ENCODE measurements at regions not wholly inside any gene's neighbourhood (a gene's known extent, or its start where the extent isn't known, plus 50 kb on each side); places are given as distances from the start of the nearest gene placed in this dataset.

DNA sequence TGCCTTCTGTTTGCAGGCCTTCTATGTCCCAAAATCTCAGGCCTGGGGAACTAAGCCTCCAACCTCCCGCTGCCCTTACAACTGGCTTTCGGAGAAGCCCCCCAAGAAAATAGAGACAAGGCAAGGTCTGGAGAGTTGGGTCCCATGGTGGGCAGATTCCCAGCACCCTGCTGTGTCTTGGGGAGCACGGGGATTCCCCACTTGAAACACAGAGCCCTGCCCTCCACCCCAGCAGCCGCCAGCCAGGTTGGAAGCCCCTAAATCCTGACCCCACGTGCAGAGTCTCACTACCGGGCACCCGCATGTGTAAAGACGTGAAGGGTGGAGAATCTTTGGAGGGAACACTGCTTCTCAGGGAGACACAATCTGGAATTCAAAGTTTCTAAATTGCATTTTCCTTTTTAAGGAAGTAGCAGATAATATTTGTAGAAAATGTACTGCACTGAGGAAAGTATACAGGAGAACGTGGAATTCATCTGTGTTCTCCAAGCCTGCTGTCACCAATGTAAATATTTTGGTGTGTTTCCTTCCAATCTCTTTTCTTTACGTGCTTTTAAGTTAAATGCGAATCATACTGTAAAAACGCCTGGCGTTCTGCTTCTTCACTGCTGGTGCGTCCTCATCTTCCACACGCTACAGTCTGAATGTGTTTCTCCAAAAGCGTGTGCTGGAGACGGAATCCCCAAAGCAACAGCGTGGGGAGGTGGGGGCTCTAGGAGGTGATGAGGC is 220.9 kb downstream of the BRD1 start:
- Histone ChIP-seq H3K27ac (ENCODE audit: low read length) (no peak overlapping the region), H3K27me3 (ENCODE audit: low read depth, low read length) (no peaks in the 10 kb centered on the region), H3K4me3 (ENCODE audit: low read depth in 1 of 2, low read length in 2 of 2) (no peak overlapping the region), H3K36me3 (ENCODE audit: control insufficient read depth in 1 of 2, insufficient read depth in 2 of 2, low read length in 2 of 2) (no peaks in the 10 kb centered on the region), H3K9me3 (ENCODE audit: control insufficient read depth in 1 of 2, low read length in 2 of 2) (peaks cover 0 to 18% of the 10 kb centered on the region in 2 donors), H3K4me1 (ENCODE audit: control insufficient read depth in 1 of 2, insufficient read depth in 2 of 2, low read length in 2 of 2) (no peaks in the 10 kb centered on the region)

DNA sequence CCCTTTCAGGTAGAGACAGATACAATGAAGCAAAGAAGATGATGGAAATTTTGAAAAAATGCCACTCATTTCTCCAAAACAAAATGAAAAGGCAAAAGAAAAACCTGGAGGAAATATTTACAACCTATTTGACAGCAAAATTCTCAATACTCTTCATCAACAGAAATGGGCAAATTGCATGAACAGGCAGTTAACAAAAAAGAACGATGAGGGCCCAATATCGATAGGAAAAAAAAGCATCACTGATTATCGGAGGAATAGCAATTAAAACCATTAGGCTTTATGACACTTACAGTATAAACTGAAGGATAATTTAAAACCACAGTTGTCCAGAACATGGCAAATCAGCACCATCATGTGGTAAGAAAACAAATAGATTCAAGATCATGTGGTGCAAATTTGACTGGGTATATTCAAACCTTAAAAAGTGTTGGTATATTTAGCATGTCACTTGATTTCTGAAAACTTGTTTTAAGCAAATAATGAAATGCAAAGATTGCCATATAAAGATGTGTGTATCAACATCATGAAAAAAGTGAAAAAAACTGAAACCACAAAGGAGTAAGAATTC is 222.9 kb downstream of the BRD1 start:
- Histone ChIP-seq H3K27ac (ENCODE audit: low read length) (no peak overlapping the region), H3K36me3 (ENCODE audit: control insufficient read depth in 1 of 2, insufficient read depth in 2 of 2, low read length in 2 of 2) (no peaks in the 10 kb centered on the region), H3K9me3 (ENCODE audit: control insufficient read depth in 1 of 2, low read length in 2 of 2) (peaks cover 0 to 18% of the 10 kb centered on the region in 2 donors), H3K4me1 (ENCODE audit: control insufficient read depth in 1 of 2, insufficient read depth in 2 of 2, low read length in 2 of 2) (no peaks in the 10 kb centered on the region), H3K4me3 (ENCODE audit: low read depth in 1 of 2, low read length in 2 of 2) (no peak overlapping the region), H3K27me3 (ENCODE audit: low read depth, low read length) (no peaks in the 10 kb centered on the region)

DNA sequence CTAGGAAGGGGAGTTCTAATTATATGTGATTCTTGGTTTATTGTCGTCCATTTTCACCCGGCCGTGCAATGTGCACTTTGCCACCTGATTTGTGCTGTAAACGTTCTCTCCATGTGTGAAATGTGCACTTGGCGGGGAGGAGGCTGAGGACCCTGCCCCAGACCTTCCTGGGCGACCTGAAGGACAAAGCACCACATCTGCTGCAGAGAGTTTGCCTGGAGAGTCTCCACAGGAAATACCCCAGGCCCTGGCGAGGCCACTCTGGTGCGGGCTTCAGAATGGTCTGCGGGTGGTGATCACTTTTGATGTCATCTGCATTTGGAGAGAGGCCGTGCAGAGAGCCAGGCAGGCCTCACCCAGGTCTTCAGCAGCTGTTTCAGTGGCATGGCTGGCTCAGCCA is 224.7 kb downstream of the BRD1 start:
- no peak overlapping the region for H3K4me3 ChIP-seq (ENCODE audit: low read depth in 1 of 2, low read length in 2 of 2)
- peaks cover 0 to 18% of the 10 kb centered on the region in 2 donors for H3K9me3 ChIP-seq (ENCODE audit: control insufficient read depth in 1 of 2, low read length in 2 of 2)
- no peaks in the 10 kb centered on the region for H3K36me3 ChIP-seq (ENCODE audit: control insufficient read depth in 1 of 2, insufficient read depth in 2 of 2, low read length in 2 of 2)
- H3K27ac ChIP-seq (ENCODE audit: low read length): no peak overlapping the region
- H3K4me1 ChIP-seq (ENCODE audit: control insufficient read depth in 1 of 2, insufficient read depth in 2 of 2, low read length in 2 of 2): no peaks in the 10 kb centered on the region
- H3K27me3 ChIP-seq (ENCODE audit: low read depth, low read length): no peaks in the 10 kb centered on the region

DNA sequence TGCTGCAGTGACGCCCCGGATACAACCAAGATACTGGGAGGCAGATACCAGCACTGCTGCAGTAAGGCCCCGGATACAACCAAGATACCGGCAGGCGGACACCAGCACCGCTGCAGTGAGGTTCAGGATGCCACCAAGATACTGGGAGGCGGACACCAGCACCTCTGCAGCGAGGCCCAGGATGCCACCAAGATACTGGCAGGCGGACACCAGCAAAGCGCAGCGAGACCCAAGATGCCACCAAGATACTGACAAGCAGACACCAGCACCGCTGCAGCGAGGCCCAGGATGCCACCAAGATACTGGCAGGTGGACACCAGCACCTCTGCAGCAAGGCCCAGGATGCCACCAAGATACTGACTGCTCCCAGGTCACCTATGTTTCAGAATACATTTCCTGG is 225.2 kb downstream of the BRD1 start:
- Histone ChIP-seq H3K9me3 (ENCODE audit: control insufficient read depth in 1 of 2, low read length in 2 of 2) (peaks cover 0 to 18% of the 10 kb centered on the region in 2 donors), H3K27ac (ENCODE audit: low read length) (no peak overlapping the region), H3K4me3 (ENCODE audit: low read depth in 1 of 2, low read length in 2 of 2) (no peak overlapping the region), H3K27me3 (ENCODE audit: low read depth, low read length) (no peaks in the 10 kb centered on the region), H3K4me1 (ENCODE audit: control insufficient read depth in 1 of 2, insufficient read depth in 2 of 2, low read length in 2 of 2) (no peaks in the 10 kb centered on the region), H3K36me3 (ENCODE audit: control insufficient read depth in 1 of 2, insufficient read depth in 2 of 2, low read length in 2 of 2) (no peaks in the 10 kb centered on the region)

DNA sequence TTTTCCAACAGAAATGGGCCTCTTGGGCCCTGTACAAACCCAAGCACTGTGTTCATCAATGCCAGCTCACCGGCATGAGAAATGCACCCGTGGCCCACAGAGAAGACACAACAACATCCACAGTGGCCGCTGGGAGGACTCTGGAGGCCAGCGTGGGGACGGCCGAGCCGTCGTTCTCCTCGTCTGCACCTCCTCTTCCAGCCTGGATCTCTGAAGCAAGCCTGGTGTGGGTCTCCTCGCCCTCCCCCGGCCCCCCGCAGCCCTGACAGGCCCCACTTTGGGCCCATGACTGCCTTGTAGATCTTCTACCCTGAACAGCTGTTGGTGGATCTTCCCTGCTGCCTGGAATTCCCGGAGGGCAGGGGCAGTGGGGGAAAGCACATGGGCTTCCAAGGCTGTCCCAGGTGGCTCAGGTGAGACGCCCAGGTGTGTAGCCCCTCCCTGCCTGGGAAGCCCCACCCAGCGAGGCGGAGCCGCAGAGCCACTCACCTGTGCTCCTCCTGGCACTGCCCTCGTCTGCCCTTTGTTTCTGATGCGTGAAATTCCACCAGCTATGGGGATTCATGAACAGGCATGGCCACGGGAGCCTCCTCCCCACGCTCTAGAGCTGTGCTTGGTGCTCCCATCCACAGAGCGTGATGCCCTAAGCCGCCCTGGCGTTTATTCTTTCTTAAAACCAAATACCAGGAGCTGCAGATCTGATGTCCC is 225.9 kb downstream of the BRD1 start:
- Histone ChIP-seq H3K27ac (ENCODE audit: low read length) (no peak overlapping the region), H3K36me3 (ENCODE audit: control insufficient read depth in 1 of 2, insufficient read depth in 2 of 2, low read length in 2 of 2) (no peaks in the 10 kb centered on the region), H3K9me3 (ENCODE audit: control insufficient read depth in 1 of 2, low read length in 2 of 2) (peaks cover 0 to 23% of the 10 kb centered on the region in 2 donors), H3K4me1 (ENCODE audit: control insufficient read depth in 1 of 2, insufficient read depth in 2 of 2, low read length in 2 of 2) (no peaks in the 10 kb centered on the region), H3K4me3 (ENCODE audit: low read depth in 1 of 2, low read length in 2 of 2) (no peak overlapping the region), H3K27me3 (ENCODE audit: low read depth, low read length) (no peaks in the 10 kb centered on the region)

DNA sequence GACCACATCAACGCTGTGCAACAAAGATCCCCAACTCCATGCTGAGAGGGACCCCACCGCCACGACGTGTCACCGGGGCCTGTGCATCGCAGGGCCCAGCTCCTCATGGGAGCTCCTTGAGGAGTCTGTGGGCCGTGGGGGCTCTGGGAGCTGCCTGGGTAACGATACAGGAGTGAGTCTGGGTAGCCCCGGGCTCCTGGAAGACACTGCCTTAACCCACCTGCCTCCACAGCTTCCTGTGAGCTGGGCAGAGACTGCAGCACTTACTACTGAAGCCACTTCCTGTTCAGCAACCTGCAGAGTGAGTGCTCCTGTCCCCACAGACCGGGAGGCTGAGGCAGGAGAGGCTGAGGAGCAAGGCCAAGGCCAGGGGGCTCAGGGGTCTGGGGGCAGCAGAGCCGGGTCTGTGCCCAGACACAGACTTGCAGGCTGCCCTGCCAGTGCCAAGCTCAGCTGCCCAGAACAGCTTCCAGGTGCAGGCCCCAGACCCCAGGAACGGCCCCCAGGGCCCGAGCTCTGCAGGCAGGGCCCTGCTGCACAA is 226.7 kb downstream of the BRD1 start:
- Histone ChIP-seq H3K27ac (ENCODE audit: low read length) (no peak overlapping the region), H3K4me3 (ENCODE audit: low read depth in 1 of 2, low read length in 2 of 2) (no peak overlapping the region), H3K36me3 (ENCODE audit: control insufficient read depth in 1 of 2, insufficient read depth in 2 of 2, low read length in 2 of 2) (no peaks in the 10 kb centered on the region), H3K27me3 (ENCODE audit: low read depth, low read length) (no peaks in the 10 kb centered on the region), H3K9me3 (ENCODE audit: control insufficient read depth in 1 of 2, low read length in 2 of 2) (peaks cover 0 to 23% of the 10 kb centered on the region in 2 donors), H3K4me1 (ENCODE audit: control insufficient read depth in 1 of 2, insufficient read depth in 2 of 2, low read length in 2 of 2) (no peaks in the 10 kb centered on the region)

DNA sequence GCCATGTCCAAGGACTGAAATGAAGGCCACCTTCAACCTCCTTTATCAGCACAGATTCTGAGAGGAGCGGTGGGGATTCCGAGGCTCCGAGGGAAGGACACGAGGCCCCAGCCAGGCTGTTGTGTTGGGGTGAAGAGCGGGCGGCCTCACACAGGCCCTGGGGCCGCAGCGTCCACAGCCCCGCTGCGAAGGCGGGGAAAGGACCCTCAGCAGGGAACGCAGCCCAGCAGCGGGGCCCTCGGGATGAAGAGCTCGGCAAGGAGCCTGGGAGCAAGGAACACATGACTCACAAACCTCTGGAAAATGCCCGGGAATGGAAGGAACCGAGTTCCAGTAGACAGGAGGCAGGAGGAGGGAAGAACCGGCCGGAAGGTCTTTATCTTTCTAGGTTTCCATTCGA is 227.2 kb downstream of the BRD1 start:
- no peaks in the 10 kb centered on the region for H3K4me1 ChIP-seq (ENCODE audit: control insufficient read depth in 1 of 2, insufficient read depth in 2 of 2, low read length in 2 of 2)
- H3K4me3 ChIP-seq (ENCODE audit: low read depth in 1 of 2, low read length in 2 of 2): no peak overlapping the region
- H3K27me3 ChIP-seq (ENCODE audit: low read depth, low read length): no peaks in the 10 kb centered on the region
- no peaks in the 10 kb centered on the region for H3K36me3 ChIP-seq (ENCODE audit: control insufficient read depth in 1 of 2, insufficient read depth in 2 of 2, low read length in 2 of 2)
- H3K9me3 ChIP-seq (ENCODE audit: control insufficient read depth in 1 of 2, low read length in 2 of 2): peaks cover 0 to 24% of the 10 kb centered on the region in 2 donors
- H3K27ac ChIP-seq (ENCODE audit: low read length): no peak overlapping the region

DNA sequence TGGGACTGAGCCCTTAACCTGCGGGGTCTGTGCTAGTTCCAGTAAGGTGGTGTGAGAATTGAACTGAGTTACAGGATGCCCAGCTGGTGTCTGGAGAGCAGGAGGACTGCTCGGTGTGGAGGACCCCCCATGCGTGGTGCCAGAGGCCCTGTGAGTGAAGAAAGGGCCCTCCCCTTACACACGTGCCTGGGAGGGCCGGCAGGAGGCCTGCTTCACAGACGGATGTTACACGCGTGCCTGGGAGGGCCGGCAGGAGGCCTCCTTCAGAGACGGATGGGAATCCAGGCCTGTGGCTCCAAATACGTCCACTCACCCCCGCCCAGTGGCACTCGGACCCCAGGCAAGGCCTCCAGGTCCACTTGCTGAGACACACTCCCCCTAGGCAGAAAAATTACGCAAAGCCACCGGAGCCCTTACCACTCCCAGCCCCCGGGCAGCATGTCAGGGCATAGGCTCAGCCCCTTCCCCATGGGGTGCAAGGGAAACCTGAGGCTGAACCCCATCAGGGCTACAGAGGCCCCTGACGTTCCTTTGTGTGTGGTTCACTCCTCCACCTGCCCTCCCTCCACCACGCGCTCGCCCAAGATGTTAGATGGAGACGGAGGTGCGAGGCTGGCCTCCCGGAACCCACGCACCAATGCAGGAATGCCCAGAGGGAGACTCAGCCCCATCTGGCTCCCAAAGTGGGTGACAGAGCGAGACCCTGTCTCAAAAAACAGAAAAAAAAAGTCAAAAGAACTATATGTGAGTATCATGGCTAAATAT is 227.8 kb downstream of the BRD1 start:
- Histone ChIP-seq H3K27ac (ENCODE audit: low read length) (no peak overlapping the region), H3K4me1 (ENCODE audit: control insufficient read depth in 1 of 2, insufficient read depth in 2 of 2, low read length in 2 of 2) (no peaks in the 10 kb centered on the region), H3K9me3 (ENCODE audit: control insufficient read depth in 1 of 2, low read length in 2 of 2) (peaks cover 0 to 22% of the 10 kb centered on the region in 2 donors), H3K27me3 (ENCODE audit: low read depth, low read length) (no peaks in the 10 kb centered on the region), H3K4me3 (ENCODE audit: low read depth in 1 of 2, low read length in 2 of 2) (no peak overlapping the region), H3K36me3 (ENCODE audit: control insufficient read depth in 1 of 2, insufficient read depth in 2 of 2, low read length in 2 of 2) (no peaks in the 10 kb centered on the region)

DNA sequence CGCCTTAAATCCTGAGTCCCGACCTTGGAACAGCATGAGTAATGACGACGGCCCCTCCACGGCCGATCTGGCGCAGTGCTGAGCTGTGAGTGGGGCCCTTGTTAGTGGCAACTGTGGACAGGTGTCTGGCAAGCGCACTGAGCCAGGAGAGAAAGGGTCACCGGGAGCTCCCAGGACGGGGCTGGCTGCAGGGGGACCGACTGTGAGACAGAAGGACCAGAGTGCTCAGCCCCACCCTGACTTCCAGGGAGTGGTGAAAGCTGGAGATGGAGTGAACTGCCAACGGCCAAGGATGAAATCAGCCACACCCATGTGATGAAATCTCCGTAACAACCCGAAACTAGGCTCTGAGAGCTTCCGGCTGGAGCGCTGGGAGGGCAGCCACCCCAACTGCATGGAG is 228.6 kb downstream of the BRD1 start:
- no peaks in the 10 kb centered on the region for H3K36me3 ChIP-seq (ENCODE audit: control insufficient read depth in 1 of 2, insufficient read depth in 2 of 2, low read length in 2 of 2)
- H3K4me3 ChIP-seq (ENCODE audit: low read depth in 1 of 2, low read length in 2 of 2): no peak overlapping the region

DNA sequence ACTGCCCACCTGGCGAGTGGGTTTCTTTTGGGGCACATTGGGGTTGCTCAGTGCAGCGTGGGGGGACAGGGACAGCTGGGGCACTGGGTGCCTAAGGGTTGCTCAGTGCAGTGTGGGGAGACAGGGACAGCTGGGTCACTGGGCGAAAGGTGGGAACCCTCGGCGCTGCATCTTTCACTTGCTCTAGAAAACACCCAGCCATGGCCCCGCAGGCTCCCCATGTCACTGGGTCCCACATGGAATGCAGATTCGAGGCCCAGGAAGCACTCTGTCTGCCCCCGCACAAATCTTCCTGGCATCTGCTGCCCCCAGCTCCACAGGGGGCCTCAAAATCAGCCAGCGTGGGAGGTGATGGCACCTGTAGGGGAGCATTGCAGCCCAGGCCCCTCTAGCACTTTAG is 229.3 kb downstream of the BRD1 start:
- H3K27me3 ChIP-seq (ENCODE audit: low read depth, low read length): no peaks in the 10 kb centered on the region
- peaks cover 0 to 22% of the 10 kb centered on the region in 2 donors for H3K9me3 ChIP-seq (ENCODE audit: control insufficient read depth in 1 of 2, low read length in 2 of 2)
- H3K36me3 ChIP-seq (ENCODE audit: control insufficient read depth in 1 of 2, insufficient read depth in 2 of 2, low read length in 2 of 2): no peaks in the 10 kb centered on the region
- no peak overlapping the region for H3K27ac ChIP-seq (ENCODE audit: low read length)
- H3K4me3 ChIP-seq (ENCODE audit: low read depth in 1 of 2, low read length in 2 of 2): no peak overlapping the region
- H3K4me1 ChIP-seq (ENCODE audit: control insufficient read depth in 1 of 2, insufficient read depth in 2 of 2, low read length in 2 of 2): no peaks in the 10 kb centered on the region

More for the DNA sequence above, 228.6 kb downstream of the BRD1 start:
- H3K27ac ChIP-seq (ENCODE audit: low read length): no peak overlapping the region
- peaks cover 0 to 23% of the 10 kb centered on the region in 2 donors for H3K9me3 ChIP-seq (ENCODE audit: control insufficient read depth in 1 of 2, low read length in 2 of 2)
- H3K27me3 ChIP-seq (ENCODE audit: low read depth, low read length): no peaks in the 10 kb centered on the region
- no peaks in the 10 kb centered on the region for H3K4me1 ChIP-seq (ENCODE audit: control insufficient read depth in 1 of 2, insufficient read depth in 2 of 2, low read length in 2 of 2)

Data from muscle layer of duodenum (tissue), 2 donors.